NT2/D1 (cell line): ENCODE measurements at regions not wholly inside any gene's neighbourhood (a gene's known extent, or its start where the extent isn't known, plus 50 kb on each side); places are given as distances from the start of the nearest gene placed in this dataset.

ENCODE experiments used
- SUZ12 ChIP-seq: IDR thresholded peaks from 2 replicates; pipeline ENCODE4 v1.6.1; 2011; ENCODE audit not compliant: insufficient read length, insufficient read depth; ENCODE audit errors: extremely low read depth
- YY1 ChIP-seq: IDR thresholded peaks from 2 replicates; pipeline ENCODE4 v1.6.1; 2011; ENCODE audit not compliant: insufficient read length, insufficient read depth
- ZNF274 ChIP-seq: IDR thresholded peaks from 2 replicates; pipeline ENCODE4 v1.6.1; 2011; ENCODE audit warnings: mild to moderate bottlenecking, low read depth, low read length

DNA sequence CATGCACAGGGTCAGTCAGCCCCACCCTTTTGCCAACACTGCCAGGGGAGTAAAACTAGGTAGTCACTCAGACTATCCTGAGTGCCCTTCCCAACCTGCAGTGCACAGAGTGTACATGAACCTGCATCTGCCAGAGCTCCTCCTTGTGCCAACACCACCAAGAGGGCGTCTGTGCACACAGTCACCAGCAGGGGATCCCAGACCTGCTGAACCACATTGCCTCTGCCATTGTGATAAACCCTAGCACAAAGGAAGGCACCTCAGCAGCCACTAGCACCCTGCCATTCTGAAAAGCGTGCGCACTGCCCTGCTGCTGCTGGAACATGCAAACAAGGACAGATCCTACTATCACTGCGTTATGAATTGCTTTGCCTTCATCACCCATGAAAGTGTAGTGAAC lies 247.8 kb upstream of the POU3F4 start:
- no peak for TF ChIP-seq SUZ12
- no peak for TF ChIP-seq ZNF274
- no peak for TF ChIP-seq YY1
